ENCODE measurements at regions not wholly inside any gene's neighbourhood (a gene's known extent, or its start where the extent isn't known, plus 50 kb on each side); places are given as distances from the start of the nearest gene placed in this dataset.

- TF ChIP-seq, protein P1, sequence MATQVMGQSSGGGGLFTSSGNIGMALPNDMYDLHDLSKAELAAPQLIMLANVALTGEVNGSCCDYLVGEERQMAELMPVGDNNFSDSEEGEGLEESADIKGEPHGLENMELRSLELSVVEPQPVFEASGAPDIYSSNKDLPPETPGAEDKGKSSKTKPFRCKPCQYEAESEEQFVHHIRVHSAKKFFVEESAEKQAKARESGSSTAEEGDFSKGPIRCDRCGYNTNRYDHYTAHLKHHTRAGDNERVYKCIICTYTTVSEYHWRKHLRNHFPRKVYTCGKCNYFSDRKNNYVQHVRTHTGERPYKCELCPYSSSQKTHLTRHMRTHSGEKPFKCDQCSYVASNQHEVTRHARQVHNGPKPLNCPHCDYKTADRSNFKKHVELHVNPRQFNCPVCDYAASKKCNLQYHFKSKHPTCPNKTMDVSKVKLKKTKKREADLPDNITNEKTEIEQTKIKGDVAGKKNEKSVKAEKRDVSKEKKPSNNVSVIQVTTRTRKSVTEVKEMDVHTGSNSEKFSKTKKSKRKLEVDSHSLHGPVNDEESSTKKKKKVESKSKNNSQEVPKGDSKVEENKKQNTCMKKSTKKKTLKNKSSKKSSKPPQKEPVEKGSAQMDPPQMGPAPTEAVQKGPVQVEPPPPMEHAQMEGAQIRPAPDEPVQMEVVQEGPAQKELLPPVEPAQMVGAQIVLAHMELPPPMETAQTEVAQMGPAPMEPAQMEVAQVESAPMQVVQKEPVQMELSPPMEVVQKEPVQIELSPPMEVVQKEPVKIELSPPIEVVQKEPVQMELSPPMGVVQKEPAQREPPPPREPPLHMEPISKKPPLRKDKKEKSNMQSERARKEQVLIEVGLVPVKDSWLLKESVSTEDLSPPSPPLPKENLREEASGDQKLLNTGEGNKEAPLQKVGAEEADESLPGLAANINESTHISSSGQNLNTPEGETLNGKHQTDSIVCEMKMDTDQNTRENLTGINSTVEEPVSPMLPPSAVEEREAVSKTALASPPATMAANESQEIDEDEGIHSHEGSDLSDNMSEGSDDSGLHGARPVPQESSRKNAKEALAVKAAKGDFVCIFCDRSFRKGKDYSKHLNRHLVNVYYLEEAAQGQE (IDR thresholded peaks at IDR 0.05; ENCODE audit: insufficient read depth in 1 of 2, low read depth in 2 of 2, low read length in 2 of 2), result no peak
- TF ChIP-seq POLR2AphosphoS5 (IDR thresholded peaks at IDR 0.05; ENCODE audit: low read depth, low read length), result no peak
- no peak for TF ChIP-seq FOXP2 (optimal IDR thresholded peaks at IDR 0.05; ENCODE audit: borderline replicate concordance, extremely low read depth, extremely low read length, insufficient read depth)
- TF ChIP-seq TAF1 (IDR thresholded peaks at IDR 0.05; ENCODE audit: borderline replicate concordance, insufficient read depth, low read length), result no peak
- no peak for TF ChIP-seq SIN3A (IDR thresholded peaks at IDR 0.05; ENCODE audit: borderline replicate concordance, insufficient read depth, low read length)
These were observed 950.4 kb upstream of the LRFN5 start for GRCh38 chr14:40656311-40656710.

GRCh38 chr14:40652089-40652691 lies 954.5 kb upstream of the LRFN5 start:
- no peak for TF ChIP-seq FOXP2 (optimal IDR thresholded peaks at IDR 0.05; ENCODE audit: borderline replicate concordance, extremely low read depth, extremely low read length, insufficient read depth)
- no peak for TF ChIP-seq POLR2AphosphoS5 (IDR thresholded peaks at IDR 0.05; ENCODE audit: low read depth, low read length)
- TF ChIP-seq SIN3A (IDR thresholded peaks at IDR 0.05; ENCODE audit: borderline replicate concordance, insufficient read depth, low read length), result no peak
- TF ChIP-seq, protein P1 (IDR thresholded peaks at IDR 0.05; ENCODE audit: insufficient read depth in 1 of 2, low read depth in 2 of 2, low read length in 2 of 2), result no peak
- no peak for TF ChIP-seq TAF1 (IDR thresholded peaks at IDR 0.05; ENCODE audit: borderline replicate concordance, insufficient read depth, low read length)

- TF ChIP-seq FOXP2 (optimal IDR thresholded peaks at IDR 0.05; ENCODE audit: borderline replicate concordance, extremely low read depth, extremely low read length, insufficient read depth) (no peak), SIN3A (IDR thresholded peaks at IDR 0.05; ENCODE audit: borderline replicate concordance, insufficient read depth, low read length) (no peak), POLR2AphosphoS5 (IDR thresholded peaks at IDR 0.05; ENCODE audit: low read depth, low read length) (no peak), TAF1 (IDR thresholded peaks at IDR 0.05; ENCODE audit: borderline replicate concordance, insufficient read depth, low read length) (no peak)
- TF ChIP-seq, protein P1 (IDR thresholded peaks at IDR 0.05; ENCODE audit: insufficient read depth in 1 of 2, low read depth in 2 of 2, low read length in 2 of 2), result no peak
These were observed 976.2 kb upstream of the LRFN5 start for GRCh38 chr14:40630471-40630870.

DNA sequence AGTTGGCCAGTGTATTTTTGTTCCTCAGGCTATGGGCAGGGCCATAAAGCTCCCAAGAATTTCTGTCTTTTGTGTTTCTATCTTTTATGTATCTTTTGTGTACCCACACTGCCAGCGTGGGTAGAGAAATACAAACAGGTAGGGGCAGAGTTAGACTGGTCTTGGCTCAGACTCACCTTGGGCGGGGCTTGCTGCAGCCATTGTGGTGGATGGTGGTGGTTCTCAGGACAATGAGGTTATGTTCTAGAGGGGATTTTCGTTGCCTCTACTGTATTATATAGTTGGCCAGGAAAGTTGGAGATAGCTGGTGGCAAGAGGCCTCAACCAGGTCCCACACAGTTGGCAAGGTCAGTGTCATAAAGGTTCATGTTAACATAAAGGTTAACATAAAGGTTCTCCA lies 977.5 kb upstream of the LRFN5 start:
- TF ChIP-seq, protein P1 (IDR thresholded peaks at IDR 0.05; ENCODE audit: insufficient read depth in 1 of 2, low read depth in 2 of 2, low read length in 2 of 2), result no peak
- TF ChIP-seq FOXP2 (optimal IDR thresholded peaks at IDR 0.05; ENCODE audit: borderline replicate concordance, extremely low read depth, extremely low read length, insufficient read depth), result no peak
- TF ChIP-seq TAF1 (IDR thresholded peaks at IDR 0.05; ENCODE audit: borderline replicate concordance, insufficient read depth, low read length), result no peak
- TF ChIP-seq POLR2AphosphoS5 (IDR thresholded peaks at IDR 0.05; ENCODE audit: low read depth, low read length), result no peak
- no peak for TF ChIP-seq SIN3A (IDR thresholded peaks at IDR 0.05; ENCODE audit: borderline replicate concordance, insufficient read depth, low read length)

All from PFSK-1 (cell line).